HepG2 (cell line): ENCODE measurements at regions not wholly inside any gene's neighbourhood (a gene's known extent, or its start where the extent isn't known, plus 50 kb on each side); places are given as distances from the start of the nearest gene placed in this dataset.

Experiments
- BCL3 ChIP-seq: sonication (generic); formaldehyde crosslinking; IDR thresholded peaks from 2 replicates; pipeline ENCODE4 v1.5.1; 2020; ENCODE audit warnings: mild to moderate bottlenecking, missing genetic modification reagents, moderate library complexity
- CHD2 ChIP-seq: IDR thresholded peaks from 2 replicates; pipeline ENCODE4 v1.6.1; 2011; ENCODE audit warnings: low read depth, low read length, improper control_type of control experiment
- ESRRA ChIP-seq: sonication (generic); formaldehyde crosslinking; IDR thresholded peaks from 2 replicates; pipeline ENCODE4 v1.5.1; 2020; ENCODE audit warnings: mild to moderate bottlenecking, low read depth, missing genetic modification reagents
- POLR2AphosphoS5 ChIP-seq: IDR thresholded peaks from 2 replicates; pipeline ENCODE4 v1.6.1; 2012; ENCODE audit warnings: low read depth, low read length
- USF2 ChIP-seq, 2 experiments: sonication (generic) in 1 of 2; formaldehyde crosslinking in 1 of 2; IDR thresholded peaks; 2 replicates each; pipeline versions ENCODE4 v1.5.1 to v1.6.1; 2011 to 2020; ENCODE audit warnings: borderline replicate concordance in 1 of 2, low read depth in 1 of 2, low read length in 1 of 2, mild to moderate bottlenecking in 1 of 2, missing genetic modification reagents in 1 of 2, moderate library complexity in 1 of 2
- ZNF562 ChIP-seq: sonication (generic); formaldehyde crosslinking; IDR thresholded peaks from 2 replicates; pipeline ENCODE4 v1.8.0; 2022; ENCODE audit warnings: missing genetic modification reagents, borderline replicate concordance
- TF ChIP-seq, protein P1 (sequence below): sonication (generic); formaldehyde crosslinking; IDR thresholded peaks from 2 replicates; pipeline ENCODE4 v1.5.0; 2020; ENCODE audit warnings: mild to moderate bottlenecking, missing genetic modification reagents, moderate library complexity
- TF ChIP-seq, protein P2 (sequence below): IDR thresholded peaks from 2 replicates; pipeline ENCODE4 v1.6.1; 2016; ENCODE audit warnings: missing compliant biosample characterization, missing genetic modification reagents, borderline replicate concordance
- TF ChIP-seq, protein P3 (sequence below): sonication (generic); formaldehyde crosslinking; IDR thresholded peaks from 2 replicates; pipeline ENCODE4 v1.4.0; 2020; ENCODE audit warnings: missing genetic modification reagents

DNA sequence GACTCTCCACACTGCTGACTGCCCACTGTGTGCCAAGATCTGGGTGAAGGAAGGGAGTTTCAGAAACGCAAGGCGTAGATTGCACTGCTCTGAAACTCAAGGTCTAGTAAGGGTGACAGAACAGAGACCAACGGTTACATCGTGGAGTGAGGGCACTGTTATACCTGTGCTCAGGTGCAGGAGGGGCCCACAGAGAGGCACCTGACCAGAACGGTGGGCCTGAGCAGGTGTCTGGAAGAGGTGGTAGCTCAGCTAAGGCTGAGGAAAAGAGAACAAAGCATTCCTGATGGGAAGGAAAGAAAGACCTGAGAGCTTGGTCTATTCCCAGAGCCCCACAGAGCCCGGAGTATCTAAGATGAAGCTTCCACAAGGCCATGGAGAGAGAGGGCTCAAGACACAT lies 267.2 kb downstream of the MED10 start:
- TF ChIP-seq POLR2AphosphoS5 (no peak), ZNF562 (CRISPR knock-in tag) (no peak), CHD2 (no peak), USF2 (IDR thresholded peaks at IDR 0.05; ENCODE audit: low read depth, low read length) (no peak), USF2 (CRISPR knock-in tag; IDR thresholded peaks at IDR 0.05; ENCODE audit: borderline replicate concordance) (no peak), ESRRA (no peak), BCL3 (CRISPR knock-in tag) (no peak)
- TF ChIP-seq, protein P1, sequence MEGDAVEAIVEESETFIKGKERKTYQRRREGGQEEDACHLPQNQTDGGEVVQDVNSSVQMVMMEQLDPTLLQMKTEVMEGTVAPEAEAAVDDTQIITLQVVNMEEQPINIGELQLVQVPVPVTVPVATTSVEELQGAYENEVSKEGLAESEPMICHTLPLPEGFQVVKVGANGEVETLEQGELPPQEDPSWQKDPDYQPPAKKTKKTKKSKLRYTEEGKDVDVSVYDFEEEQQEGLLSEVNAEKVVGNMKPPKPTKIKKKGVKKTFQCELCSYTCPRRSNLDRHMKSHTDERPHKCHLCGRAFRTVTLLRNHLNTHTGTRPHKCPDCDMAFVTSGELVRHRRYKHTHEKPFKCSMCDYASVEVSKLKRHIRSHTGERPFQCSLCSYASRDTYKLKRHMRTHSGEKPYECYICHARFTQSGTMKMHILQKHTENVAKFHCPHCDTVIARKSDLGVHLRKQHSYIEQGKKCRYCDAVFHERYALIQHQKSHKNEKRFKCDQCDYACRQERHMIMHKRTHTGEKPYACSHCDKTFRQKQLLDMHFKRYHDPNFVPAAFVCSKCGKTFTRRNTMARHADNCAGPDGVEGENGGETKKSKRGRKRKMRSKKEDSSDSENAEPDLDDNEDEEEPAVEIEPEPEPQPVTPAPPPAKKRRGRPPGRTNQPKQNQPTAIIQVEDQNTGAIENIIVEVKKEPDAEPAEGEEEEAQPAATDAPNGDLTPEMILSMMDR (CRISPR knock-in tag): no peak
- TF ChIP-seq, protein P2, sequence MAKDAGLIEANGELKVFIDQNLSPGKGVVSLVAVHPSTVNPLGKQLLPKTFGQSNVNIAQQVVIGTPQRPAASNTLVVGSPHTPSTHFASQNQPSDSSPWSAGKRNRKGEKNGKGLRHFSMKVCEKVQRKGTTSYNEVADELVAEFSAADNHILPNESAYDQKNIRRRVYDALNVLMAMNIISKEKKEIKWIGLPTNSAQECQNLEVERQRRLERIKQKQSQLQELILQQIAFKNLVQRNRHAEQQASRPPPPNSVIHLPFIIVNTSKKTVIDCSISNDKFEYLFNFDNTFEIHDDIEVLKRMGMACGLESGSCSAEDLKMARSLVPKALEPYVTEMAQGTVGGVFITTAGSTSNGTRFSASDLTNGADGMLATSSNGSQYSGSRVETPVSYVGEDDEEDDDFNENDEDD (CRISPR knock-in tag): no peak
- TF ChIP-seq, protein P3, sequence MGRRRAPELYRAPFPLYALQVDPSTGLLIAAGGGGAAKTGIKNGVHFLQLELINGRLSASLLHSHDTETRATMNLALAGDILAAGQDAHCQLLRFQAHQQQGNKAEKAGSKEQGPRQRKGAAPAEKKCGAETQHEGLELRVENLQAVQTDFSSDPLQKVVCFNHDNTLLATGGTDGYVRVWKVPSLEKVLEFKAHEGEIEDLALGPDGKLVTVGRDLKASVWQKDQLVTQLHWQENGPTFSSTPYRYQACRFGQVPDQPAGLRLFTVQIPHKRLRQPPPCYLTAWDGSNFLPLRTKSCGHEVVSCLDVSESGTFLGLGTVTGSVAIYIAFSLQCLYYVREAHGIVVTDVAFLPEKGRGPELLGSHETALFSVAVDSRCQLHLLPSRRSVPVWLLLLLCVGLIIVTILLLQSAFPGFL (CRISPR knock-in tag): no peak
